PC-9 (cell line): ENCODE measurements at regions not wholly inside any gene's neighbourhood (a gene's known extent, or its start where the extent isn't known, plus 50 kb on each side); places are given as distances from the start of the nearest gene placed in this dataset.

Source experiments
- BruUV-seq: library from RNA; stranded (reverse); fragments of 400-500 nt; replicated peaks from 2 replicates; lab custom pipeline; 2021; lab: Mats Ljungman, UMichigan
- CTCF ChIA-PET: fragments of 300-600 bp; sonication (Branson Sonifier 250); formaldehyde crosslinking; loops from one replicate; lab custom pipeline; 2022; ENCODE audit warnings: antibody characterized with exemption; lab: Charles Lee
- POLR2A ChIA-PET: fragments of 300-600 bp; sonication (Branson Sonifier 250); formaldehyde crosslinking; loops from one replicate; lab custom pipeline; 2022; ENCODE audit warnings: antibody characterized with exemption; ENCODE audit not compliant: unreplicated experiment; lab: Charles Lee
- DNase-seq, 2 experiments: peaks; one replicate each; pipeline versions ENCODE4 v3.0.0 to v3.0.0-alpha.2; 2015 to 2022; ENCODE audit warnings: mixed read lengths in 1 of 2
- H2AFZ ChIP-seq: fragments of 200-600 bp; sonication (generic); 2 replicates; pipeline ENCODE4 v1.8.1; 2017; ENCODE audit warnings: antibody characterized with exemption
- H3F3A ChIP-seq: fragments of 200-600 bp; sonication (generic); 2 replicates; pipeline ENCODE4 v1.8.1; 2017; ENCODE audit warnings: antibody characterized with exemption, mild to moderate bottlenecking, low read depth; ENCODE audit not compliant: insufficient read depth
- H3K27ac ChIP-seq: fragments of 200-600 bp; sonication (generic); 2 replicates; pipeline ENCODE4 v1.6.1; 2016; ENCODE audit warnings: mixed run types
- H3K27me3 ChIP-seq: fragments of 200-600 bp; sonication (generic); 2 replicates; pipeline ENCODE4 v1.6.1; 2016; ENCODE audit warnings: low read depth, mixed run types; ENCODE audit not compliant: insufficient read depth
- H3K36me3 ChIP-seq: fragments of 200-600 bp; sonication (generic); 2 replicates; pipeline ENCODE4 v1.6.1; 2016; ENCODE audit warnings: low read depth, mixed run types
- H3K4me1 ChIP-seq: fragments of 200-600 bp; sonication (generic); replicated peaks from 2 replicates; pipeline ENCODE4 v1.6.1; 2016; ENCODE audit warnings: mixed run types; ENCODE audit not compliant: insufficient read depth
- H3K4me2 ChIP-seq: fragments of 200-600 bp; sonication (generic); 2 replicates; pipeline ENCODE4 v1.6.1; 2017; ENCODE audit warnings: mixed run types
- H3K4me3 ChIP-seq: fragments of 200-600 bp; sonication (generic); 2 replicates; pipeline ENCODE4 v1.6.1; 2016; ENCODE audit warnings: mixed run types
- H3K79me2 ChIP-seq: fragments of 200-600 bp; sonication (generic); 2 replicates; pipeline ENCODE4 v1.6.1; 2017; ENCODE audit warnings: low read depth, mixed run types
- H3K9me2 ChIP-seq: fragments of 200-600 bp; sonication (generic); 2 replicates; pipeline ENCODE4 v1.8.1; 2017; ENCODE audit warnings: mild to moderate bottlenecking; ENCODE audit not compliant: insufficient read depth
- H3K9me3 ChIP-seq: fragments of 200-600 bp; sonication (generic); 2 replicates; pipeline ENCODE4 v1.8.1; 2016; ENCODE audit warnings: low read depth; ENCODE audit not compliant: insufficient read depth
- H4K20me1 ChIP-seq: fragments of 200-600 bp; sonication (generic); 2 replicates; pipeline ENCODE4 v1.8.1; 2017; ENCODE audit not compliant: insufficient read depth
- EZH2 ChIP-seq: fragments of 200-600 bp; sonication (generic); IDR thresholded peaks from 2 replicates; pipeline ENCODE4 v1.8.0; 2017; ENCODE audit warnings: antibody characterized with exemption, low read depth
- intact Hi-C: fragments of 100-400 bp; cut with micrococcal nuclease; formaldehyde crosslinking; loops from one replicate; pipeline ENCODE4 v1.10.0; 2022; ENCODE audit not compliant: unreplicated experiment
- TF ChIP-seq, protein P1 (sequence below): fragments of 200-600 bp; sonication (generic); conservative IDR thresholded peaks from 2 replicates; pipeline ENCODE4 v1.6.1; 2017; ENCODE audit warnings: mixed run types, antibody characterized with exemption, mild to moderate bottlenecking, moderate library complexity

GRCh38 chr1:79255421-79255820 is 248.9 kb upstream of the ADGRL4 start:
- Histone ChIP-seq H4K20me1 (no peaks in the 10 kb centered on the region), H2AFZ (no peak overlapping the region), H3F3A (no peaks in the 10 kb centered on the region), H3K4me1 (no peaks in the 10 kb centered on the region), H3K9me3 (peaks cover 3% of the 10 kb centered on the region; the same call in 1 of the 2 replicates), H3K36me3 (no peaks in the 10 kb centered on the region), H3K27me3 (no peaks in the 10 kb centered on the region), H3K4me3 (no peak overlapping the region), H3K27ac (no peak overlapping the region), H3K79me2 (no peaks in the 10 kb centered on the region), H3K9me2 (no peaks in the 10 kb centered on the region), H3K4me2 (no peak overlapping the region)
- CTCF ChIA-PET = no interaction called here
- TF ChIP-seq EZH2 = no peak
- TF ChIP-seq, protein P1, sequence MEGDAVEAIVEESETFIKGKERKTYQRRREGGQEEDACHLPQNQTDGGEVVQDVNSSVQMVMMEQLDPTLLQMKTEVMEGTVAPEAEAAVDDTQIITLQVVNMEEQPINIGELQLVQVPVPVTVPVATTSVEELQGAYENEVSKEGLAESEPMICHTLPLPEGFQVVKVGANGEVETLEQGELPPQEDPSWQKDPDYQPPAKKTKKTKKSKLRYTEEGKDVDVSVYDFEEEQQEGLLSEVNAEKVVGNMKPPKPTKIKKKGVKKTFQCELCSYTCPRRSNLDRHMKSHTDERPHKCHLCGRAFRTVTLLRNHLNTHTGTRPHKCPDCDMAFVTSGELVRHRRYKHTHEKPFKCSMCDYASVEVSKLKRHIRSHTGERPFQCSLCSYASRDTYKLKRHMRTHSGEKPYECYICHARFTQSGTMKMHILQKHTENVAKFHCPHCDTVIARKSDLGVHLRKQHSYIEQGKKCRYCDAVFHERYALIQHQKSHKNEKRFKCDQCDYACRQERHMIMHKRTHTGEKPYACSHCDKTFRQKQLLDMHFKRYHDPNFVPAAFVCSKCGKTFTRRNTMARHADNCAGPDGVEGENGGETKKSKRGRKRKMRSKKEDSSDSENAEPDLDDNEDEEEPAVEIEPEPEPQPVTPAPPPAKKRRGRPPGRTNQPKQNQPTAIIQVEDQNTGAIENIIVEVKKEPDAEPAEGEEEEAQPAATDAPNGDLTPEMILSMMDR = no peak
- BruUV-seq = no TSS peak
- POLR2A ChIA-PET = no interaction called here
- DNase-seq = no peak
- intact Hi-C loops = no loop called here

GRCh38 chr1:79252598-79252997 is 246.1 kb upstream of the ADGRL4 start:
- BruUV-seq = no TSS peak
- TF ChIP-seq EZH2 = no peak
- TF ChIP-seq, protein P1 = no peak
- no peak overlapping the region for H3K27ac ChIP-seq
- no peak overlapping the region for H3K4me2 ChIP-seq
- no peak overlapping the region for H3K4me3 ChIP-seq
- H3K9me3 ChIP-seq = peaks cover 3% of the 10 kb centered on the region; the same call in 1 of the 2 replicates
- no peaks in the 10 kb centered on the region for H3K9me2 ChIP-seq
- intact Hi-C loops = no loop called here
- H3K4me1 ChIP-seq = no peaks in the 10 kb centered on the region
- H3K27me3 ChIP-seq = no peaks in the 10 kb centered on the region
- H3F3A ChIP-seq = no peaks in the 10 kb centered on the region
- ChIA-PET CTCF (no interaction called here), POLR2A (no interaction called here)
- H4K20me1 ChIP-seq = no peaks in the 10 kb centered on the region
- no peaks in the 10 kb centered on the region for H3K36me3 ChIP-seq
- no peak for DNase-seq
- no peak overlapping the region for H2AFZ ChIP-seq
- no peaks in the 10 kb centered on the region for H3K79me2 ChIP-seq

GRCh38 chr1:79239840-79240239 is 233.3 kb upstream of the ADGRL4 start:
- H3F3A ChIP-seq = no peaks in the 10 kb centered on the region
- intact Hi-C loops = no loop called here
- DNase-seq = no peak
- CTCF ChIA-PET = no interaction called here
- no peaks in the 10 kb centered on the region for H3K27me3 ChIP-seq
- no peaks in the 10 kb centered on the region for H4K20me1 ChIP-seq
- H3K27ac ChIP-seq = no peak overlapping the region
- no peak overlapping the region for H3K4me3 ChIP-seq
- POLR2A ChIA-PET = no interaction called here
- no peak overlapping the region for H3K4me2 ChIP-seq
- BruUV-seq = no TSS peak
- no peaks in the 10 kb centered on the region for H3K36me3 ChIP-seq
- no peaks in the 10 kb centered on the region for H3K4me1 ChIP-seq
- no peaks in the 10 kb centered on the region for H3K79me2 ChIP-seq
- no peaks in the 10 kb centered on the region for H3K9me2 ChIP-seq
- H3K9me3 ChIP-seq = 0 out of 2 replicates have a peak, but pooled peaks cover 9% of the 10 kb centered on the region
- no peak for TF ChIP-seq EZH2
- TF ChIP-seq, protein P1 = no peak
- H2AFZ ChIP-seq = no peak overlapping the region
